Calu3 (cell line): ENCODE measurements at regions not wholly inside any gene's neighbourhood (a gene's known extent, or its start where the extent isn't known, plus 50 kb on each side); places are given as distances from the start of the nearest gene placed in this dataset.

Experiments
- BruUV-seq: library from RNA; stranded (reverse); fragments of 400-500 nt; replicated peaks from 2 replicates; lab custom pipeline; 2021; lab: Mats Ljungman, UMichigan
- CTCF ChIA-PET: fragments of 300-600 bp; sonication (Branson Sonifier 250); formaldehyde crosslinking; loops from one replicate; lab custom pipeline; 2022; ENCODE audit warnings: antibody characterized with exemption; lab: Charles Lee
- DNase-seq: peaks from one replicate; pipeline ENCODE4 v3.0.0; 2022
- H3K27ac Mint-ChIP-seq: one replicate; pipeline ENCODE4 v1.8.0; 2022; ENCODE audit warnings: mixed read lengths; ENCODE audit not compliant: unreplicated experiment
- H3K27me3 Mint-ChIP-seq: one replicate; pipeline ENCODE4 v1.8.0; 2022; ENCODE audit warnings: mixed read lengths; ENCODE audit not compliant: unreplicated experiment
- H3K36me3 Mint-ChIP-seq: one replicate; pipeline ENCODE4 v1.8.0; 2022; ENCODE audit warnings: mild to moderate bottlenecking, moderate library complexity, mixed read lengths; ENCODE audit not compliant: insufficient read depth, unreplicated experiment
- H3K4me1 Mint-ChIP-seq: one replicate; pipeline ENCODE4 v1.8.0; 2022; ENCODE audit warnings: mild to moderate bottlenecking, low read depth, mixed read lengths; ENCODE audit not compliant: unreplicated experiment
- H3K4me3 Mint-ChIP-seq: one replicate; pipeline ENCODE4 v1.8.0; 2022; ENCODE audit warnings: mild to moderate bottlenecking, low read depth, moderate library complexity, mixed read lengths; ENCODE audit not compliant: unreplicated experiment
- H3K9me3 Mint-ChIP-seq: one replicate; pipeline ENCODE4 v1.8.0; 2022; ENCODE audit warnings: low read depth, mixed read lengths; ENCODE audit not compliant: unreplicated experiment
- intact Hi-C: fragments of 100-400 bp; cut with micrococcal nuclease; formaldehyde crosslinking; loops from one replicate; pipeline ENCODE4 v1.10.0; 2022; ENCODE audit not compliant: unreplicated experiment
- TF ChIP-seq, protein P1 (sequence below): fragments of 200-600 bp; IDR thresholded peaks from one replicate; pipeline ENCODE4 v1.8.0; 2022; ENCODE audit warnings: antibody characterized with exemption; ENCODE audit not compliant: unreplicated experiment

DNA sequence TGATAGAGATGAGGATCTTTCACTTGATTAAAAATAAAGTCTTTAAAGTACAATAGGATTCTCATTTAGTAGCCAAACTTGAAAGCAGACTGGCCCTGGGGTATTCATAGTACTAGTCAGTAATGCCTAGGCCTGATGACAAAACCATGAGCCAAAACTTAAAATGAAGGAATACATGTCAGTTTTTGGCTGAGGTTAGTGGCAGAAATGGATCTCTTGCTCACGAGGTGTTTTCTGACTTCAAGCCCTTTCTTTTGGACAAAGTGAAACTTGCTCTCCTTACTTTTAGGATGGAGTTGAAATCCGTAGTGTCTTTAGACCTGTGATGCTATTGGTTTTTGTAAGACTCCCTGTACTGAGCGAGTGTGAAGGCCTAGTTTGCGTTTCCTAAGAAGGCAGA is 157.7 kb downstream of the CCNG2 start:
- intact Hi-C loops = no loop called here
- TF ChIP-seq, protein P1, sequence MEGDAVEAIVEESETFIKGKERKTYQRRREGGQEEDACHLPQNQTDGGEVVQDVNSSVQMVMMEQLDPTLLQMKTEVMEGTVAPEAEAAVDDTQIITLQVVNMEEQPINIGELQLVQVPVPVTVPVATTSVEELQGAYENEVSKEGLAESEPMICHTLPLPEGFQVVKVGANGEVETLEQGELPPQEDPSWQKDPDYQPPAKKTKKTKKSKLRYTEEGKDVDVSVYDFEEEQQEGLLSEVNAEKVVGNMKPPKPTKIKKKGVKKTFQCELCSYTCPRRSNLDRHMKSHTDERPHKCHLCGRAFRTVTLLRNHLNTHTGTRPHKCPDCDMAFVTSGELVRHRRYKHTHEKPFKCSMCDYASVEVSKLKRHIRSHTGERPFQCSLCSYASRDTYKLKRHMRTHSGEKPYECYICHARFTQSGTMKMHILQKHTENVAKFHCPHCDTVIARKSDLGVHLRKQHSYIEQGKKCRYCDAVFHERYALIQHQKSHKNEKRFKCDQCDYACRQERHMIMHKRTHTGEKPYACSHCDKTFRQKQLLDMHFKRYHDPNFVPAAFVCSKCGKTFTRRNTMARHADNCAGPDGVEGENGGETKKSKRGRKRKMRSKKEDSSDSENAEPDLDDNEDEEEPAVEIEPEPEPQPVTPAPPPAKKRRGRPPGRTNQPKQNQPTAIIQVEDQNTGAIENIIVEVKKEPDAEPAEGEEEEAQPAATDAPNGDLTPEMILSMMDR = no peak
- Mint-ChIP-seq H3K27me3 (peaks cover 52% of the 10 kb centered on the region), H3K9me3 (no peaks in the 10 kb centered on the region), H3K4me1 (no peaks in the 10 kb centered on the region), H3K27ac (no peak overlapping the region), H3K36me3 (no peaks in the 10 kb centered on the region), H3K4me3 (no peak overlapping the region)
- BruUV-seq = no TSS peak
- no peak for DNase-seq
- CTCF ChIA-PET = no interaction called here

DNA sequence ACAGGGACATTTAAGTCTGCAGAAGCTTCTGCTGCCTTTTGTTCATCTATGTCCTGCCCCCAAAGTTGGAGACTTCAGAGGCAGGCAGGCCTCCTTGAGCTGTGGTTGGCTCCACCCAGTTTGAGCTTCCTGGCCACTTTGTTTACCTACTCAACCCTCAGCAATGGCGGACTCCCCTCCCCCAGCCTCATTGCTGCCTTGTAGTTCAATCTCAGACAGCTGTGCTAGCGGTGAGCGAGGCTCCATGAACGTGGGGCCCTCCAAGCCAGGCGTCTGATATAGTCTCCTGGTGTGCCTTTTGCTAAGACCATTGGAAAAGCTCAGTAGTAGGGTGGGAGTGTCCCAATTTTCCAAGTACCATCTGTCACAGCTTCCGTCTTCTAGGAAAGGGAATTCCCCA is 170.1 kb downstream of the CCNG2 start:
- TF ChIP-seq, protein P1 = no peak
- BruUV-seq = no TSS peak
- CTCF ChIA-PET = no interaction called here
- DNase-seq = no peak
- H3K4me1 Mint-ChIP-seq = no peaks in the 10 kb centered on the region
- H3K36me3 Mint-ChIP-seq = no peaks in the 10 kb centered on the region
- H3K4me3 Mint-ChIP-seq = no peak overlapping the region
- no peak overlapping the region for H3K27ac Mint-ChIP-seq
- H3K27me3 Mint-ChIP-seq = peaks cover 54% of the 10 kb centered on the region
- peaks cover 3% of the 10 kb centered on the region for H3K9me3 Mint-ChIP-seq
- intact Hi-C loops = no loop called here

DNA sequence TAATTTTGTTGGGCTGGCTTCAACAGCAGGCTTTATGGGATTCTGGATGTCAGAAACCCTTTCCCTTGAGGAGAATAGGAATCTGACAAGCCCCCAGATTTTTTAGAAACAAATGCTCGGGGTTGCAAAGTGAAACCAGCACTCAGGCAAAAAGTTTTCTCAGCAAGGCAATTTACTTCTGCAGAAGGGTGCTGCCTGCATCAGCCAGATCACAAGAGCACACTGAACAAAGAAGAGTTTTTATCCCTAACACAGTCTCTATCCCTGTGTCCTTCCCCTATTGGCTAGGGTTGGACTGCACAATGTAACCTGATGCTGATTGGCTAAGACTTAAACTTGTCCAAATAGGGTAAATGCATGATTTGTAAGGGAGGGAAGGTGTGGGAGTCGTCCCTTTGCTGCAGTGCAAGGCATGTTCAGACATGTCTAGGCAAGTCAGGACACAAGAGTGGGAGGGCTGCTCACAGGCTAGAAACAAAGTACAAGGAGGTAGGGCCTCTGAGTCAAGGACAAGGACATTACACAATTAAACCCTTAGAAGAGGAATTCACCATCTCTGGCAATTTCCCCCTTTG is 175.8 kb downstream of the CCNG2 start:
- Mint-ChIP-seq H3K36me3 (no peaks in the 10 kb centered on the region), H3K4me3 (no peak overlapping the region), H3K9me3 (peaks cover under 1% of the 10 kb centered on the region), H3K27me3 (peaks cover 10% of the 10 kb centered on the region), H3K4me1 (no peaks in the 10 kb centered on the region), H3K27ac (no peak overlapping the region)
- CTCF ChIA-PET = no interaction called here
- intact Hi-C loops = no loop called here
- DNase-seq = no peak
- TF ChIP-seq, protein P1 = no peak
- no TSS peak for BruUV-seq

DNA sequence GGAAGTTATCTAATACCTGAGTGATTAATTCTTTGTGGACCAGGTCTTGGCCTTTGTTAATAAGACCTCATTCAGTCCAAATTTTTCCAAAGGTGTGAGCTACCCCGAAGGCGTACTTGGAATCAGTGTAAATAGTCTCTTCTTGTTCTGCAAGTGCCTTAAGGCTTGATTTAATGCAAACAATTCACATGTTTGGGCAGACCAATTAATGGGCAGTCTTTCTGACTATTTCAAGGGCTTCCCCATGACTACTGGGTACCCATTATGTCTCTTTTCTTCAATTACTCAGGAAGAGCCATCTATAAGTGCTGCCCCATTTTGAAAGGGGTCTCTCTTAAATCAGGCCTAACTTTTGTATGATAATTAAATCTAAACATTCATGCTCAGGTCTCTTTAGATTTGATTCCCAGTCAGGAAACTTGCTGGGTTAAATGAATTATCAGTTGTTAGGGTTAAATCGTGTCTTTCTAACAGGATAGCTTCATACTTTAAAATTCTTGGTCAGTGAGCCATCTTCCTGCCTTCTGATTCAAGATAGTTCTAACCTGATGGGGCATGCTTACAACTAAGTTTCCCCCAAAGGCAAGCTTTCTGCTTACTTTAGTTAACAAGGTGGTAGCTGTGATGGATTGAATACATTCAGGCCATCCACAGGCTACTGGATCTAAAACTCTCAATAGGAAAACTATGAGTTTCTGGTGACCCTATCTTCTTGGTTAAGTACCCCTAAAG is 179.6 kb downstream of the CCNG2 start:
- Mint-ChIP-seq H3K4me3 (no peak overlapping the region), H3K36me3 (no peaks in the 10 kb centered on the region), H3K4me1 (no peaks in the 10 kb centered on the region), H3K27me3 (no peaks in the 10 kb centered on the region), H3K27ac (no peak overlapping the region), H3K9me3 (no peaks in the 10 kb centered on the region)
- intact Hi-C loops = no loop called here
- TF ChIP-seq, protein P1 = no peak
- no TSS peak for BruUV-seq
- DNase-seq = no peak
- CTCF ChIA-PET = no interaction called here
